Endothelial cell of umbilical vein (primary cell): ENCODE measurements at regions not wholly inside any gene's neighbourhood (a gene's known extent, or its start where the extent isn't known, plus 50 kb on each side); places are given as distances from the start of the nearest gene placed in this dataset.

Experiments
- BruUV-seq: library from RNA; stranded (reverse); fragments of 400-500 nt; replicated peaks from 2 replicates; lab custom pipeline; 2021; lab: Mats Ljungman, UMichigan
- CTCF ChIA-PET: fragments of 300-600, 350-600 bp; sonication (Branson Sonifier 250); formaldehyde crosslinking; loops from one replicate; lab custom pipeline; 2021; ENCODE audit warnings: antibody characterized with exemption, inconsistent platforms; lab: Charles Lee
- POLR2A ChIA-PET: fragments of 300-600, 350-600 bp; sonication (Branson Sonifier 250); formaldehyde crosslinking; loops from one replicate; lab custom pipeline; 2021; ENCODE audit warnings: antibody characterized with exemption, inconsistent platforms; lab: Charles Lee
- DNase-seq: peaks from one replicate; pipeline ENCODE4 v3.0.0-alpha.2; 2011; ENCODE audit warnings: low read depth, low spot score
- FAIRE-seq: peaks from 2 replicates; lab custom pipeline; 2011; peaks lifted over from hg19 to GRCh38; lab: Jason Lieb, UNC
- H2AFZ ChIP-seq: 2 replicates; pipeline ENCODE4 v1.6.0; 2012; ENCODE audit warnings: low read depth, low read length, control low read depth, inconsistent platforms
- H3K27ac ChIP-seq: 2 replicates; pipeline ENCODE4 v1.5.1; 2011; ENCODE audit warnings: low read depth, mild to moderate bottlenecking, control low read depth, low read length, moderate library complexity; ENCODE audit not compliant: insufficient read depth
- H3K27me3 ChIP-seq, 2 experiments: 2 replicates each; pipeline versions ENCODE4 v1.6.0 to v1.6.1; 2011; ENCODE audit warnings: low read length in 2 of 2, mixed read lengths in 1 of 2; ENCODE audit not compliant: control insufficient read depth in 2 of 2, insufficient read depth in 2 of 2
- H3K36me3 ChIP-seq, 2 experiments: 2 replicates in 1 of 2; 3 replicates in 1 of 2; pipeline ENCODE4 v1.5.1; 2011; ENCODE audit warnings: low read length in 2 of 2, mild to moderate bottlenecking in 1 of 2, moderate library complexity in 1 of 2; ENCODE audit not compliant: control insufficient read depth in 2 of 2, insufficient read depth in 2 of 2; ENCODE audit errors: extremely low read depth in 1 of 2
- H3K4me1 ChIP-seq: 3 replicates; pipeline ENCODE4 v1.5.1; 2011; ENCODE audit warnings: mild to moderate bottlenecking, low read length; ENCODE audit not compliant: control insufficient read depth, insufficient read depth; ENCODE audit errors: extremely low read depth
- H3K4me2 ChIP-seq: 2 replicates; pipeline ENCODE4 v1.6.1; 2011; ENCODE audit warnings: low read length, control low read depth, mixed read lengths; ENCODE audit not compliant: insufficient read depth
- H3K4me3 ChIP-seq, 3 experiments: fragments of 200-600 bp in 1 of 3; sonication (generic), shearing (Covaris generic) in 1 of 3; replicated peaks in 1 of 3; 2 replicates each; pipeline ENCODE4 v1.5.1; 2011 to 2016; ENCODE audit warnings: control low read depth in 3 of 3, low read length in 3 of 3, mild to moderate bottlenecking in 2 of 3, inconsistent platforms in 1 of 3, low read depth in 1 of 3, moderate library complexity in 1 of 3; ENCODE audit not compliant: insufficient read depth in 1 of 3
- H3K79me2 ChIP-seq: 2 replicates; pipeline ENCODE4 v1.6.0; 2012; ENCODE audit warnings: low read length, inconsistent platforms; ENCODE audit not compliant: control insufficient read depth, insufficient read depth
- H3K9ac ChIP-seq: replicated peaks from 2 replicates; pipeline ENCODE3; 2011; ENCODE audit warnings: low read length, control low read depth; ENCODE audit not compliant: insufficient read depth; ENCODE audit errors: extremely low read depth
- H3K9me1 ChIP-seq: replicated peaks from 3 replicates; pipeline ENCODE4 v1.6.0; 2011; ENCODE audit warnings: mild to moderate bottlenecking, low read length; ENCODE audit not compliant: control insufficient read depth, insufficient read depth; ENCODE audit errors: extremely low read depth
- H3K9me3 ChIP-seq: replicated peaks from 2 replicates; pipeline ENCODE4 v1.5.1; 2012; ENCODE audit warnings: low read length, inconsistent platforms; ENCODE audit not compliant: control insufficient read depth, insufficient read depth
- H4K20me1 ChIP-seq: replicated peaks from 2 replicates; pipeline ENCODE3; 2011; ENCODE audit warnings: mild to moderate bottlenecking, low read length; ENCODE audit not compliant: control insufficient read depth, insufficient read depth; ENCODE audit errors: extremely low read depth
- EZH2 ChIP-seq: IDR thresholded peaks from 2 replicates; pipeline ENCODE4 v1.6.1; 2012; ENCODE audit warnings: borderline replicate concordance, low read depth, mild to moderate bottlenecking, moderate library complexity, low read length, inconsistent platforms; ENCODE audit not compliant: severe bottlenecking
- FOS ChIP-seq: IDR thresholded peaks from 2 replicates; pipeline ENCODE4 v1.6.1; 2011; ENCODE audit warnings: mild to moderate bottlenecking, low read length, moderate library complexity, borderline replicate concordance; ENCODE audit not compliant: insufficient read depth
- GATA2 ChIP-seq: IDR thresholded peaks from 2 replicates; pipeline ENCODE4 v1.7.0; 2011; ENCODE audit warnings: low read depth, mild to moderate bottlenecking, moderate library complexity, mixed read lengths, low read length; ENCODE audit not compliant: insufficient read length, insufficient read depth
- JUN ChIP-seq: IDR thresholded peaks from 2 replicates; pipeline ENCODE4 v1.6.1; 2011; ENCODE audit warnings: borderline replicate concordance, low read depth; ENCODE audit not compliant: insufficient read length, insufficient read depth
- MYC ChIP-seq: IDR thresholded peaks from one replicate; pipeline ENCODE4 v1.6.1; 2011; ENCODE audit warnings: mild to moderate bottlenecking, low read depth, low read length
- POLR2A ChIP-seq: IDR thresholded peaks from 2 replicates; pipeline ENCODE4 v1.6.1; 2012; ENCODE audit warnings: low read depth, mild to moderate bottlenecking, control low read depth, low read length
- dilution Hi-C: fragments of 300-500 bp; cut with MboI; formaldehyde crosslinking; loops from one replicate; pipeline ENCODE4 v1.15.0; 2019; ENCODE audit warnings: low sequenced_read_pairs; ENCODE audit not compliant: extremely low pct_ligation_motif_present
- intact Hi-C: fragments of 100-400 bp; cut with micrococcal nuclease; formaldehyde crosslinking; loops from one replicate; pipeline ENCODE4 v1.10.0; 2022
- TF ChIP-seq, protein P1 (sequence below), 2 donors: IDR thresholded peaks; 1 replicate in 1 of 2; 2 replicates in 1 of 2; pipeline ENCODE4 v1.5.1; 2011; ENCODE audit warnings: low read length in 2 of 2, mild to moderate bottlenecking in 2 of 2, moderate library complexity in 2 of 2, control low read depth in 1 of 2, inconsistent platforms in 1 of 2, low read depth in 1 of 2; ENCODE audit not compliant: insufficient read depth in 1 of 2; ENCODE audit errors: extremely low read depth in 1 of 2
- TF ChIP-seq, protein P2 (sequence below): IDR thresholded peaks from 2 replicates; pipeline ENCODE4 v1.6.1; 2011; ENCODE audit not compliant: insufficient read depth, insufficient read length

DNA sequence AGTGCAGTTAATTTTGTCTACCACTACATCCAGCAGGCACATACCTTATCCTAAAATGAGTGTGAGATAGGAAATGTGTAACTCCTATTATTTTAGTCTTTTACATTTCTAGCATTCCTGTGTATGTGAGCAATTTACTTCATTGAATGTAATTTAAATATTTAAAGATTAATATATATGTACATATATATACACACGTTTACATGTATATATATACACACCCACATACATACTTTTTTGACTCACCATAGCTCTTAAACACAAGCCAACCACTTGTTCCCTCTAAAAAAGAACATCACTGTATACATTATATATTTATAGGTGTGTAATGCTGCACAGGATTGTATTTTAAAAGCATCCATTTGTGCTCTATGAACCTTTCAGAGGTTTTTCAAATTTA lies 425.6 kb upstream of the NECTIN3 start:
- H2AFZ ChIP-seq, result no peak overlapping the region
- ChIA-PET POLR2A (no interaction called here), CTCF (interaction anchor here (2.5 kb wide), 1 partner anchor 18 kb away, joined by 7 read pairs; no protein-coding TSS in a partner anchor)
- no peaks in the 10 kb centered on the region for H3K36me3 ChIP-seq
- dilution Hi-C loops, result no loop called here
- no peak for DNase-seq
- intact Hi-C loops, result no loop called here
- no peaks in the 10 kb centered on the region for H3K9me1 ChIP-seq
- BruUV-seq, result no TSS peak
- TF ChIP-seq JUN, result no peak
- TF ChIP-seq, protein P1, sequence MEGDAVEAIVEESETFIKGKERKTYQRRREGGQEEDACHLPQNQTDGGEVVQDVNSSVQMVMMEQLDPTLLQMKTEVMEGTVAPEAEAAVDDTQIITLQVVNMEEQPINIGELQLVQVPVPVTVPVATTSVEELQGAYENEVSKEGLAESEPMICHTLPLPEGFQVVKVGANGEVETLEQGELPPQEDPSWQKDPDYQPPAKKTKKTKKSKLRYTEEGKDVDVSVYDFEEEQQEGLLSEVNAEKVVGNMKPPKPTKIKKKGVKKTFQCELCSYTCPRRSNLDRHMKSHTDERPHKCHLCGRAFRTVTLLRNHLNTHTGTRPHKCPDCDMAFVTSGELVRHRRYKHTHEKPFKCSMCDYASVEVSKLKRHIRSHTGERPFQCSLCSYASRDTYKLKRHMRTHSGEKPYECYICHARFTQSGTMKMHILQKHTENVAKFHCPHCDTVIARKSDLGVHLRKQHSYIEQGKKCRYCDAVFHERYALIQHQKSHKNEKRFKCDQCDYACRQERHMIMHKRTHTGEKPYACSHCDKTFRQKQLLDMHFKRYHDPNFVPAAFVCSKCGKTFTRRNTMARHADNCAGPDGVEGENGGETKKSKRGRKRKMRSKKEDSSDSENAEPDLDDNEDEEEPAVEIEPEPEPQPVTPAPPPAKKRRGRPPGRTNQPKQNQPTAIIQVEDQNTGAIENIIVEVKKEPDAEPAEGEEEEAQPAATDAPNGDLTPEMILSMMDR (IDR thresholded peaks at IDR 0.05; ENCODE audit: extremely low read depth in 1 of 2, insufficient read depth in 1 of 2, low read depth in 1 of 2, low read length in 2 of 2), result no peak
- TF ChIP-seq, protein P2, sequence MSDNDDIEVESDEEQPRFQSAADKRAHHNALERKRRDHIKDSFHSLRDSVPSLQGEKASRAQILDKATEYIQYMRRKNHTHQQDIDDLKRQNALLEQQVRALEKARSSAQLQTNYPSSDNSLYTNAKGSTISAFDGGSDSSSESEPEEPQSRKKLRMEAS, result no peak
- no peak for TF ChIP-seq MYC
- TF ChIP-seq POLR2A, result no peak
- TF ChIP-seq GATA2, result no peak
- no peak for TF ChIP-seq EZH2
- no peak for TF ChIP-seq FOS
- no peak for FAIRE-seq
- no peak overlapping the region for H3K4me2 ChIP-seq
- no peaks in the 10 kb centered on the region for H4K20me1 ChIP-seq
- H3K9me3 ChIP-seq, result no peaks in the 10 kb centered on the region
- H3K27ac ChIP-seq, result no peak overlapping the region
- no peak overlapping the region for H3K4me3 ChIP-seq
- H3K27me3 ChIP-seq, result no peaks in the 10 kb centered on the region
- no peaks in the 10 kb centered on the region for H3K4me1 ChIP-seq
- H3K79me2 ChIP-seq, result no peaks in the 10 kb centered on the region
- H3K9ac ChIP-seq, result no peak overlapping the region
